Mesendoderm (in vitro differentiated cells): ENCODE measurements at regions not wholly inside any gene's neighbourhood (a gene's known extent, or its start where the extent isn't known, plus 50 kb on each side); places are given as distances from the start of the nearest gene placed in this dataset.
"Not testable (repeated sequence)": the region's sequence is repeated elsewhere in the genome, so short reads cannot be mapped to it uniquely, and the experiment has no call there.

Experiments
- DNase-seq: peaks from one replicate; pipeline ENCODE4 v3.0.0; 2013
- H2AK5ac ChIP-seq: 2 replicates; pipeline ENCODE4 v1.6.1; 2013; ENCODE audit warnings: low read length, inconsistent platforms
- H2BK120ac ChIP-seq: 2 replicates; pipeline ENCODE4 v1.6.1; 2013; ENCODE audit warnings: low read depth, mild to moderate bottlenecking, low read length, moderate library complexity, mixed read lengths
- H2BK15ac ChIP-seq: replicated peaks from 2 replicates; pipeline ENCODE4 v1.6.1; 2013; ENCODE audit warnings: low read depth, mild to moderate bottlenecking, moderate library complexity
- H2BK5ac ChIP-seq: 2 replicates; pipeline ENCODE4 v1.6.1; 2013; ENCODE audit warnings: low read length, inconsistent platforms
- H3K18ac ChIP-seq: 2 replicates; pipeline ENCODE4 v1.6.1; 2013; ENCODE audit warnings: mild to moderate bottlenecking, low read length, mixed read lengths
- H3K23ac ChIP-seq: one replicate; pipeline ENCODE4 v1.6.1; 2013; ENCODE audit warnings: low read length
- H3K27ac ChIP-seq: 2 replicates; pipeline ENCODE4 v1.5.1; 2013; ENCODE audit warnings: low read depth, mild to moderate bottlenecking, inconsistent platforms, low read length, moderate library complexity
- H3K27me3 ChIP-seq: 2 replicates; pipeline ENCODE4 v1.6.1; 2013; ENCODE audit warnings: low read length, control low read depth, mild to moderate bottlenecking, inconsistent platforms; ENCODE audit not compliant: insufficient read depth, poor library complexity
- H3K36me3 ChIP-seq: 2 replicates; pipeline ENCODE4 v1.6.1; 2013; ENCODE audit warnings: low read length, inconsistent platforms; ENCODE audit not compliant: control insufficient read depth, insufficient read depth
- H3K4ac ChIP-seq: one replicate; pipeline ENCODE4 v1.6.1; 2013; ENCODE audit warnings: low read depth, mild to moderate bottlenecking, low read length, moderate library complexity
- H3K4me1 ChIP-seq: 2 replicates; pipeline ENCODE4 v1.6.1; 2013; ENCODE audit warnings: low read depth, low read length, inconsistent platforms; ENCODE audit not compliant: control insufficient read depth
- H3K4me2 ChIP-seq: 2 replicates; pipeline ENCODE4 v1.6.1; 2013; ENCODE audit warnings: low read length
- H3K4me3 ChIP-seq: 2 replicates; pipeline ENCODE4 v1.5.1; 2013; ENCODE audit warnings: mild to moderate bottlenecking, low read length
- H3K56ac ChIP-seq: one replicate; pipeline ENCODE4 v1.6.1; 2013; ENCODE audit warnings: low read length
- H3K79me1 ChIP-seq: 2 replicates; pipeline ENCODE4 v1.6.1; 2013; ENCODE audit warnings: low read length, inconsistent platforms
- H3K79me2 ChIP-seq: 2 replicates; pipeline ENCODE4 v1.6.1; 2013; ENCODE audit warnings: mild to moderate bottlenecking, low read length; ENCODE audit not compliant: control insufficient read depth, insufficient read depth
- H3K9ac ChIP-seq: 2 replicates; pipeline ENCODE4 v1.6.1; 2013; ENCODE audit warnings: low read length, inconsistent platforms
- H4K5ac ChIP-seq: one replicate; pipeline ENCODE4 v1.6.1; 2013; ENCODE audit warnings: low read length
- H4K8ac ChIP-seq: one replicate; pipeline ENCODE4 v1.6.1; 2013; ENCODE audit warnings: low read depth, mild to moderate bottlenecking, control low read depth, low read length, moderate library complexity
- WGBS: extraction: QIAGEN DNeasy Blood & Tissue Kit; methylation state at CpG from one replicate; pipeline ENCODE4 v1.1.7; 2013; ENCODE audit warnings: low lambda C conversion rate, missing lambda C conversion rate; ENCODE audit not compliant: insufficient coverage; ENCODE audit errors: extremely low coverage; 5-methylcytosine and 5-hydroxymethylcytosine counted together

DNA sequence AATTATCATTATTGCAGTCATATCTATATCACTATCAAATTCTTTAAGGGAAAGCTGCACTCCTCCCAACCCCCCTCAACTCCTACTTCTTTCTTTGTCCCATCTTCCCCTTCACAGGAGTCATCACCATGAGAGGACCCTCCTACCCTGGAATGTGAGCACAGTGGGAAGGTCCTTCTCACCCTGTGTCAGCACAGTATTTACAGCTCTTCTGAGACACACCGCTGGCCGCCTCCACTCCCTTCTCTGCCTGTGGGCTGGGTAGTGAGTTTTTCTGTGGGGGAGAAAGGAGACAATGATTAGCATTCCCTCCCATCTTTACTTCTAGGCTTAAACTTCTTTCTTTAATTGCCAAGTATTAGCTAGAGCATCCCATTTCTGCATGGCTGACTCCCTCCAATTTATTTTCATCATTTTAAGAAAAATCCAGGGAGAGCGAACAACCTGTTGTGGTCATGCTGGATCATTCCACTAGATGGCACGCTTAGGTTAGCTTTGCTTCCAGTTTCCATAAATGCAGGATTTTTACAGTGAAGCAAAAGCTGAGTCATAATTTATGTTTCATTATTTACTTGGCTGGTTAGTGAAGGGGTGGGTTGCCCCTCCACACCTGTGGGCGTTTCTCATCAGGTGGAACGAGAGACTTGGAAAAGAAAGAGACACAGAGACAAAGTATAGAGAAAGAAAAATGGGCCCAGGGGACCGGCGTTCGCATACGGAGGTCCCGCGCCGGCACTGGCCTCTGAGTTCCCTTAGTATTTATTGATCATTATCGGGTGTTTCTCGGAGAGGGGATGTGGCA lies 188.5 kb downstream of the ALX1 start:
- H3K27me3 ChIP-seq = no peaks in the 10 kb centered on the region
- peak overlapping the region; percentile 63 for H3K9ac ChIP-seq
- peak overlapping the region; percentile 84 for H3K56ac ChIP-seq
- no peaks in the 10 kb centered on the region for H3K79me1 ChIP-seq
- H4K8ac ChIP-seq = peak overlapping the region; percentile 95
- no peak overlapping the region for H3K23ac ChIP-seq
- peak overlapping the region; percentile 90 for H2BK120ac ChIP-seq
- no peaks in the 10 kb centered on the region for H3K79me2 ChIP-seq
- peak; percentile 94 for DNase-seq
- H4K5ac ChIP-seq = no peak overlapping the region
- WGBS = no CpG with 5 or more reads among the region's 15 CpGs
- H3K4me2 ChIP-seq = peak overlapping the region; percentile 11
- H2BK5ac ChIP-seq = peak overlapping the region; percentile 99
- H3K36me3 ChIP-seq = no peaks in the 10 kb centered on the region
- H3K4me3 ChIP-seq = no peak overlapping the region
- H3K4me1 ChIP-seq = peaks cover 11% of the 10 kb centered on the region
- peak overlapping the region; percentile 91 for H3K4ac ChIP-seq
- peak overlapping the region; percentile 18 for H2AK5ac ChIP-seq
- no peak overlapping the region for H2BK15ac ChIP-seq
- peak overlapping the region; percentile 84 for H3K27ac ChIP-seq
- peak overlapping the region; percentile 84 for H3K18ac ChIP-seq

- peak overlapping the region; percentile 99 for H3K27ac ChIP-seq
- not testable (repeated sequence) for H3K4me3 ChIP-seq
These were observed 189.4 kb downstream of the ALX1 start for GRCh38 chr12:85469158-85470086.

GRCh38 chr12:85475277-85475676 lies 195.3 kb downstream of the ALX1 start:
- H2BK5ac ChIP-seq, H3K27ac ChIP-seq, H2BK15ac ChIP-seq, H2BK120ac ChIP-seq, H3K23ac ChIP-seq, H3K27me3 ChIP-seq, H3K4me3 ChIP-seq, H4K5ac ChIP-seq, H3K4ac ChIP-seq, H3K18ac ChIP-seq, H2AK5ac ChIP-seq, H3K56ac ChIP-seq, H3K4me2 ChIP-seq, H3K79me1 ChIP-seq, H4K8ac ChIP-seq, H3K79me2 ChIP-seq, DNase-seq, H3K9ac ChIP-seq, H3K4me1 ChIP-seq, H3K36me3 ChIP-seq: not testable (repeated sequence)
- WGBS = no CpG with 5 or more reads among the region's 1 CpG

More at GRCh38 chr12:85469158-85470086, 189.4 kb downstream of the ALX1 start:
- H2BK120ac ChIP-seq = peak overlapping the region; percentile 94
- peak overlapping the region; percentile 84 for H3K56ac ChIP-seq
- H3K27me3 ChIP-seq, H3K79me1 ChIP-seq, H3K79me2 ChIP-seq, H3K23ac ChIP-seq, H3K4me2 ChIP-seq, H2BK15ac ChIP-seq, H4K8ac ChIP-seq, H3K36me3 ChIP-seq: not testable (repeated sequence)
- H3K4ac ChIP-seq = peak overlapping the region; percentile 91
- WGBS = no CpG with 5 or more reads among the region's 5 CpGs
- H4K5ac ChIP-seq = peak overlapping the region; percentile 98
- peak overlapping the region; percentile 96 for H3K18ac ChIP-seq
- H2BK5ac ChIP-seq = peak overlapping the region; percentile 100
- peak; percentile 98 for DNase-seq
- peak overlapping the region; percentile 97 for H2AK5ac ChIP-seq
- H3K4me1 ChIP-seq = peaks cover 11% of the 10 kb centered on the region
- H3K9ac ChIP-seq = peak overlapping the region; percentile 23

- no peaks in the 10 kb centered on the region for H3K79me2 ChIP-seq
- H3K4me2 ChIP-seq = no peak overlapping the region
- H3K9ac ChIP-seq = no peak overlapping the region
- no peak overlapping the region for H3K27ac ChIP-seq
- no peak overlapping the region for H4K5ac ChIP-seq
- H3K23ac ChIP-seq = no peak overlapping the region
- H2BK15ac ChIP-seq = no peak overlapping the region
- no peak overlapping the region for H2BK120ac ChIP-seq
- no peak overlapping the region for H3K56ac ChIP-seq
- H3K18ac ChIP-seq = no peak overlapping the region
- H3K4ac ChIP-seq = no peak overlapping the region
- H3K79me1 ChIP-seq = no peaks in the 10 kb centered on the region
- H3K4me1 ChIP-seq = peaks cover 2% of the 10 kb centered on the region
- no peak overlapping the region for H4K8ac ChIP-seq
- H3K36me3 ChIP-seq = no peaks in the 10 kb centered on the region
- H3K27me3 ChIP-seq = no peaks in the 10 kb centered on the region
- H3K4me3 ChIP-seq = no peak overlapping the region
- no peak for DNase-seq
- no peak overlapping the region for H2AK5ac ChIP-seq
- no peak overlapping the region for H2BK5ac ChIP-seq
These were observed 196.7 kb downstream of the ALX1 start for GRCh38 chr12:85476756-85477155.

- no peak overlapping the region for H3K4me2 ChIP-seq
- H3K27me3 ChIP-seq = no peaks in the 10 kb centered on the region
- H3K4me1 ChIP-seq = no peaks in the 10 kb centered on the region
- no peak overlapping the region for H4K8ac ChIP-seq
- no peak overlapping the region for H3K23ac ChIP-seq
- H3K4ac ChIP-seq = no peak overlapping the region
- H2AK5ac ChIP-seq = no peak overlapping the region
- H3K36me3 ChIP-seq = no peaks in the 10 kb centered on the region
- no peak overlapping the region for H3K56ac ChIP-seq
- no peaks in the 10 kb centered on the region for H3K79me1 ChIP-seq
- no peak overlapping the region for H2BK5ac ChIP-seq
- H3K4me3 ChIP-seq = no peak overlapping the region
- H3K9ac ChIP-seq = no peak overlapping the region
- no peak overlapping the region for H3K27ac ChIP-seq
- no peak overlapping the region for H2BK15ac ChIP-seq
- H3K18ac ChIP-seq = no peak overlapping the region
- no peaks in the 10 kb centered on the region for H3K79me2 ChIP-seq
- no peak overlapping the region for H4K5ac ChIP-seq
- DNase-seq = no peak
- WGBS = no CpG with 5 or more reads among the region's 1 CpG
- no peak overlapping the region for H2BK120ac ChIP-seq
These were observed 204.4 kb downstream of the ALX1 start for GRCh38 chr12:85484387-85484786.
